Thoracic aorta (tissue), 2 donors: ENCODE measurements at regions not wholly inside any gene's neighbourhood (a gene's known extent, or its start where the extent isn't known, plus 50 kb on each side); places are given as distances from the start of the nearest gene placed in this dataset.

ENCODE experiments used
- ATAC-seq: fragments of 150-250 bp; one replicate; pipeline ENCODE4 v1.8.0; 2017; ENCODE audit warnings: low read depth; ENCODE audit not compliant: insufficient number of reproducible peaks, low FRiP score
- DNase-seq: peaks from one replicate; pipeline ENCODE4 v3.0.0-alpha.2; 2020; ENCODE audit warnings: low spot score
- H3K27ac ChIP-seq, 2 donors: fragments of 200-600 bp; sonication (generic); 1 replicate in 1 of 2; 2 replicates in 1 of 2; pipeline ENCODE4 v1.5.1; 2016; ENCODE audit warnings: mild to moderate bottlenecking in 2 of 2, moderate library complexity in 2 of 2
- H3K27me3 ChIP-seq: fragments of 200-600 bp; sonication (generic); replicated peaks from 2 replicates; pipeline ENCODE4 v1.6.0; 2016; ENCODE audit warnings: mild to moderate bottlenecking; ENCODE audit not compliant: insufficient read depth
- H3K36me3 ChIP-seq: fragments of 200-600 bp; sonication (generic); one replicate; pipeline ENCODE4 v1.5.1; 2016
- H3K4me1 ChIP-seq, 2 donors: fragments of 200-600 bp; sonication (generic); 1 replicate in 1 of 2; 2 replicates in 1 of 2; pipeline versions ENCODE4 v1.5.1 to v1.6.0; 2016; ENCODE audit warnings: low read depth in 2 of 2, mild to moderate bottlenecking in 1 of 2; ENCODE audit not compliant: control insufficient read depth in 1 of 2
- H3K4me3 ChIP-seq: fragments of 200-600 bp; sonication (generic); 2 replicates; pipeline ENCODE4 v1.5.1; 2016; ENCODE audit warnings: mild to moderate bottlenecking
- H3K9me3 ChIP-seq: fragments of 200-600 bp; sonication (generic); 2 replicates; pipeline ENCODE4 v1.5.1; 2016
- CTCF ChIP-seq: fragments of 200-600 bp; sonication (generic); IDR thresholded peaks from one replicate; pipeline ENCODE4 v1.5.1; 2019; ENCODE audit warnings: antibody characterized with exemption

- ATAC-seq (no peak), DNase-seq (no peak)
- Histone ChIP-seq H3K27ac (no peak overlapping the region), H3K36me3 (no peaks in the 10 kb centered on the region), H3K4me3 (no peak overlapping the region), H3K27me3 (no peaks in the 10 kb centered on the region), H3K9me3 (no peaks in the 10 kb centered on the region), H3K4me1 (peaks cover 3% of the 10 kb centered on the region in 2 donors)
- TF ChIP-seq CTCF = no peak
Observed at GRCh38 chr13:110779022-110779421, 65.5 kb downstream of the ING1 start.

DNA sequence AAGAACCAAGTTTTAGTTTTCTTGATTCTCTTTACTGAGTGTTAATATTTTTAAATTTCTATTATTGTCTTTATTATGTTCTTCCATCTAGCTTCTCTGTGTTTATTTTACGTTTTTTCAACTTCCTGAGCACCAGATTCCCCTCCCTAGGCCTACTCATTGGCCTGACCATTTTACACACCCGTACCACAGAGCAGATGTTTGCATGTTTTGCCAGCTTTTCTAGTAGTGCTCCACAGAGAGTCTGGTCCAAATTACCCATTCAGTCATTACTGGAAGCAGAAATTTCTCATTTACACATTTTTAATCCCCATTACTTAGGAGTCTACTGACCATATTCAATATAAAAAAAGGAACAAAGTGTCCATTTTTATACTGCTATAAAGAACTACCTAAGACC is 66.9 kb downstream of the ING1 start:
- Histone ChIP-seq H3K9me3 (no peaks in the 10 kb centered on the region), H3K36me3 (no peaks in the 10 kb centered on the region), H3K27ac (no peak overlapping the region), H3K4me3 (no peak overlapping the region), H3K27me3 (no peaks in the 10 kb centered on the region), H3K4me1 (peaks cover 3% of the 10 kb centered on the region in 2 donors)
- no peak for ATAC-seq
- no peak for DNase-seq
- TF ChIP-seq CTCF = no peak

DNA sequence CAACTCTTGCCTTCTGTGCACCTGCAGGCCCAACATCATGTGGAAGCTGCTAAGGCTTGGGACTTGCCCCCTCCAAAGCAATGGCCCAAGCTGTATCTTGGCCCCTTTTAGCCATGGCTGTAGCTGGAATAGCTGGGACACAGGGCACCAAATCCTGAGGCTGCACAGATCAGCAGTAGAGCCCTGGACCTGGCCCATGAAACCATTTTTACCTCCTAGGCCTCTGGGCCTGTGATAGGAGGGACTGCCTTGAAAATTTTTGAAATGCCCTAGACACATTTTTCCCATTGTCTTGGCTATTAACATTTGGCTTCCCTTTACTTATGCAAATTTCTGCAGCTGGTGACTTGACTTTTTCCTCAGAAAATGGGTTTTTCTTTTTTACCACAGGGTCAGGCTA is 68.7 kb downstream of the ING1 start:
- TF ChIP-seq CTCF = no peak
- no peak overlapping the region for H3K27ac ChIP-seq
- peaks cover 3% of the 10 kb centered on the region in 2 donors for H3K4me1 ChIP-seq
- no peak overlapping the region for H3K4me3 ChIP-seq
- H3K9me3 ChIP-seq = no peaks in the 10 kb centered on the region
- no peaks in the 10 kb centered on the region for H3K36me3 ChIP-seq
- ATAC-seq (no peak), DNase-seq (no peak)
- H3K27me3 ChIP-seq = no peaks in the 10 kb centered on the region

GRCh38 chr13:110784704-110785103 is 71.2 kb downstream of the ING1 start:
- Histone ChIP-seq H3K36me3 (no peaks in the 10 kb centered on the region), H3K9me3 (no peaks in the 10 kb centered on the region), H3K4me3 (no peak overlapping the region), H3K27me3 (no peaks in the 10 kb centered on the region), H3K27ac (no peak overlapping the region), H3K4me1 (peaks cover 3% of the 10 kb centered on the region in 2 donors)
- ATAC-seq (no peak), DNase-seq (no peak)
- no peak for TF ChIP-seq CTCF

DNA sequence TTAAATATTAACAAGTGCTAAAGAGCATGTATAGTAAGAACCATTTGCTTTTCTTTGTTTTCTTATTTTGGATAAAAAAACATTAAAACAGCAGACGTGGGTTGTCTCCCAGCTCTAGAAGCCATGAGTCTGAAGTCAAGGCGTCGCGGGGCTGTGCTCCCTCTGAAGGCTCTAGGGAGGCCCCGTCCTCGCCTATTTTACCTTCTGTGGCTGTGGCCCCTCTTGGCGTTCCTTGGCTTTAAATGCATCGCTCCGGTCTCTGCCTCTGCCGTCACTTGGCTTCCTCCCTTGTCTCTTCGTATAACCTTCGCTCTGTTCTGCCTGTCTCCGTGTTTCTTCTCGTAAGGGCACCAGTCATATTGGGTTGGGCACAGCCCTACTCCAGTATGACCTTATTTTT is 75.3 kb downstream of the ING1 start:
- Histone ChIP-seq H3K27ac (no peak overlapping the region), H3K9me3 (no peaks in the 10 kb centered on the region), H3K36me3 (no peaks in the 10 kb centered on the region), H3K27me3 (no peaks in the 10 kb centered on the region), H3K4me3 (no peak overlapping the region), H3K4me1 (no peaks in the 10 kb centered on the region)
- ATAC-seq (no peak), DNase-seq (no peak)
- no peak for TF ChIP-seq CTCF
